Stimulated activated CD8-positive, alpha-beta memory T cell treated with anti-CD3 and anti-CD28 coated beads, Interleukin-4, amount 100 ng/mL, for 4 hours (primary cell): ENCODE measurements at regions not wholly inside any gene's neighbourhood (a gene's known extent, or its start where the extent isn't known, plus 50 kb on each side); places are given as distances from the start of the nearest gene placed in this dataset.

Experiments
- DNase-seq, 2 donors: peaks; one replicate each; pipeline ENCODE4 v3.0.0-alpha.2; 2020; ENCODE audit warnings: low read depth in 2 of 2, low spot score in 1 of 2

DNA sequence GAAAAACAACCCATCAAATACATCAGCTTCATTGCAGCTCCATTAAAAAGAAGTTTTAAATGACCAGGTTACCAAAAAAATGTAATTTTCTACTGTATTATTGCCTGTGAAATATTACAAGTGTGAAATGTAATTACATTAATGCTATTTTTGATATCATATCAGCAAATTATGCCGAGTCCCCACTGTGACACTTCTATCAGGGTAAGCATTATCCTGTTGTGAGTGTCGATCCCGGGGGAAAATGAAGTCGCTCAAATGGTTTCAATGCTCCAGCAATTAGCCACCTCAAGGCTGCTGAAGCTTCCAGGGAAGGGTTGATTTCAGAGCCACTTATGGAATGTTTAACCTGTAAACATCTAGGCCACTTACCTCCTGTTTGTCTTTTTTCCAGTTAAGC is 70.4 kb downstream of the RCN1 start:
- no peak for DNase-seq

DNA sequence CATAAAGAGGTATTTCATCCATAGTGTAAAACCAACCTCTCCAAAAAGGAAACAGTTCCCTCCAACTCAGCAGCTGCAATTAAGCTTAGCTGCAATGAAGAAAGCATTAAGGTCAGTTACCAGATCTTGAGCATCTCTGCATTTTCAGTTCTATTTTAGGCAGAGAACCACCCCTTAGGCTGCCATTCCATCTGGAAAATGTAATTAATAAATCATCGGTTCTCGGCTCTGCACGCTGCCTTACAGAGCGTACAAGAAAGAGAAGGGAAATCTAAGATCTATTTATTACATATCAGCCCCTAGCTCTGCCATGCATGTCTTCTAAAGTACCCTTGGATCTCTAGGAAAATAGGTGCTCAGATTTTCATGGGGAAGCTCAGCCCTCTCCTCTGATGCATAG is 71.5 kb downstream of the RCN1 start:
- DNase-seq: no peak

DNA sequence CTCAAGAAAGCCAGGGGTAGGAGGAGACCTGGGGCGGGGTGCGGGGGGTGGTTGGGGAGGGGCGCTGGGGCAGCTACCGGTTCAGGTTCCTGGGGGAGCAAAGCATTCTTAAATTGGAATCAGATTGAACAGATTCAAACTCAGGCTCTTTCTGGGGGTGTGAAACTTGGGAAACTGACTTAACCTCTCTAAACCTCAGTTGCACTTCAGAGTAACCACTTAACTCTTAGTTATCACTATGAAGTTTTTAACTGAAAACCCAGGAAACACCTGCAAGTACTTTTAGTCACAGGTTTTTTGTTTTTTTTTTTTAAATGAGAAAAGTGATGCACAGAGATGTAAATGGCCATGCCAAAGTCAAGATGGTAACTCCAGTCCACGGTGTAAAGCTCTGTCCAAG is 72.0 kb downstream of the RCN1 start:
- no peak for DNase-seq

DNA sequence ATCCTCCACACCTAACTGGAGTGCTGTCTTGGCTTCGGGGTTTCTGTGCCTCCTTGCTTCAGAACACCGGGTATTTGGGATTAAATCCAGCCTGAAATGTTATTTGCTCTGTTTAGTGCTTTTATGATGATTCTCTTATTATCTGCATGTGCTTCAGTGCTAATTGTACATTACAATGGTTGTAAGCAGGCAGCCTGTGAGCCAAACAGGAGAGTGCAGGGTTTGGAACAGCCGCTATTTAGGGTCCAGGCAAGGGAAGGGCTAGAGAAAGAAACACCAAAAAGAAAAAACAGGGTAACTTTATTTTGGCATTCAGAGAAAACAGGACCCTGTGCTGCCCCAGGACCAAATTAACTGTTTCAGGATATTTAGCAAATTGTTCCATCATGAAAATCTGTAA is 72.7 kb downstream of the RCN1 start:
- no peak for DNase-seq

DNA sequence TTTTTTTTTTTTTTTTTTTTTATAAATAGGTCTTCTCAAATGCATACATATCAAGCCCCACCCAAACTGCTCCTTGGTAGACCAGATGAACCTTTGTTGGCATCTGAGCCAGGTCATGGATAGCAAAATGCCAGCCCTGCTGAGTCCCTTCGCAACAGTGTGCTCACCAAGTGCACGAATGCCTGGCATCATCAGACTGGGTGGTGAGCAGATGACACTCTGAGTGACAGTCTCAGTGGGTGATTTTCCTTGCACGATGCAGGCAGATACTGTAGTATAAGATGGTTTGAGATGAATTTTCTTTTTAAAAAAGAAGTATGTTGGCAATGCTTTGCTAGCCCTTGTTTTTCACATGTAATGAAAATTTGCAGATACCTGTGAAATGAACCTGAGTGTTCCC is 74.0 kb downstream of the RCN1 start:
- no peak for DNase-seq

DNA sequence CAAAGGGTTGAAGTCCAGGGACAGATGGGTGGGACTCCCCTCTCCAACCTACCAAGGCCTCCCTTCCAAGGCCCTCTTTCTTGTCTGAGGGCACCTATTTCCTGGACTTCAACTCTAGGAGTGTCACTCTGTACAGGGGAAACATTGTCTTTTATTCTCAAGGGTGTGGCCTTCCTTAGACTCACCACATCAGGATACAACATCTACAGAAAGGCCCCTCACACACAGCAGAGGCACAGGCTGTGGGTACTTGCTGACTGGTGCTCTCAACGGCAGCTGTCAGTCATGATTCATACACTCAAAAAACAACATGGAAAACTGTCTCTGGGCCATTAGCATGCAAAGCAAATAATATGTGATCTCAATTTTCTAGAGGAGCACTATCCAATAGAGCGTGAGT is 78.0 kb downstream of the RCN1 start:
- no peak for DNase-seq

DNA sequence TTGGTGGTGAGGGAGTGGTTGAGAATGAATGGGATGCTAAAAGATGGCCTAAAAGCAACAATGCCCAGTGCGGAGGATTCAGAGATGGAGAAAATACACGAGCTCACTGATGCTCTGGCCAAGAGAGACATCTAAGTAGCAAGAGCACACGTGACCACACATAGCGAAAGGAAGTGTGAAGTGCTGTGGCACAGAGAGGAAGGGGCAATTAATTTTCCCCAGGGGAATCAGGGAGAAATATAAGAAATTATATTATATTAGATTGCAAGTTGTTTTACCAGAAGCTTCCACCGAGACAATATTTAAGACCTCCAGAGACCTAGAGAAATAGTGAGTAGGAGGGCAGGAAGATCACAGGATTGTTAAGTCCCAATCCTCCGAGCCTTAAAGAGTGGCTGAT is 80.6 kb downstream of the RCN1 start:
- no peak for DNase-seq

DNA sequence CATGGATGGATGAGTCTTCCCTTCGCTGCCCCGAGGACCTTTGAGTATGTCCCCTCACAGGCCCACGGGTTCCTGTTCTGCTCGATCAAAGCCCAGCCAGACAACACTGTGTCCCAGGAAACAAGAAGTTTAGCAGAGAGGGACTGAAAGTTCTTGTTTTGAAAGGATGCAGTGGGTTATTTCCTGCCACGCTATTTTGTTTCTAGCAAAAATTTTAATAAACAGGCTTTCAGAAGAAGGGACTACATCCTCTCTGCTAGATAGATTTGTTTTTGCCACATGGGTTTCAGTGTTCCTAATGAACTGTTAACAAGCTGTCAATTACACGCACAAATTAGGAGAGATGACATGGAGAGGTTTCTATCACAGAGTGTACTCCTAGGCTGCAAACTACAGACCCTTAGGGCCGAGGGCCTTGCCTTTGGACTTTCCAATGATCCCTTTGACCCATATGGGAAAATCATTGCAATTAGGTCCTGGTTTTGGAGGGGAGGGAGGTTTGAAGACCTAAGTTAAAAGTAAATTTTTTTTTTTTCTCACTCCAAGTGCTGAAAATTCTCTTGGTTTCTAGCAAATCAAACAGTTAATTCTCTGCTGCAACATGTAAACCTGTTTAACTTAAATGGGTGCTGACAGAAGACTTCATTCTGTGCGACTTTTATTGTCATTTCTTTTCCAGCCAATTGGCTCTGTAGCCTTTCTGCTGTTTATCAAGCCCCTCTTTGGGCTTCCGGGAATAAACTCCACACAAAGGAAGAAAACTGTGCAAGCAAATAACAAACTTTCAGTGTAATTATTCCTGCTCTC is 81.4 kb downstream of the RCN1 start:
- DNase-seq: no peak

DNA sequence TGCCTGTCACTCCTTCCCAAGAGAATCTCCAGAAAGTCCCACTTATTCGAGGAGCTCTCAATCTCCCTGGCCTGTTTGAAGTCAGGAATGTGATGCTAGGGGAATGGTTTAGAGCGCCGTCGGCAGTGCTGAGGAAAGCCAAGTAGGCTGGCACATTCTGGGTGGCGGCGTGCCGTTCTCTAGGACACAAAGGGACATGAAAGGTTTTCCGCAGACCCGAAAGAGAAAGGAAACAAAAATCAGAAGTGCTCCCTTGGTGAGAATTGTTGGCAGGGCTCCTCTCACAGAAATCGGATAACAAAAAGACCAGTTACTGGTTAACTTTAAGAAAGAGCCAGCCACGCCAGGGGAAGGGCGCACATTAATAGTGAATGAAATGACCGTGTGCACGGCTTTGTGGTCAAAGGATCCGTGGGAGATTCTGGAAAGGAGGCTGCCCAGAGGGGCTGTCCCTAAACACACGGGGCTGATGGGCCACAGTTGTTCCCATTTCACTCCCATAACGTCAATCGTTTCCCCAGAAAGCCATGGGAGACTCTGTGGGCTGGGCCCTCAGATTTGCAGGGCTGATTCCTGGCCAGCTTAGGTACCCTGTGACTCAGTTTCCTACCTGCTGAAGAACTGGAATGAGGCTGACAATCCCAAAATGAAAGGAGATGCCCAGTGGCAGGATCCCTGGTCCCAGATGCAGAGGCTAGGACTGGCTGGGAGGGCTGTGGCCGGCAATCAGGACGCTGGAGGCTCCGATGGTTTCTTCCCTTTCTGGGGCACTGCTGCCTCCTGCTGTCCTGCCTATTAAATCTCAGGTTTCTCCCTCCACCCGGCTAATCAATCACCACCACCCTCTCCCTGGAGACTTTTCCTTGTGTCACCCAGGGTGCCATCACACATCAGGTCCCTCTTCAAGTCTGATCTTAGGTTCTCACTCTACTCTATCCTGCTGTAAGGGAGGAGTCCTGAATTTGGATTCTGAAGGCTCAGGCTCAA is 82.3 kb downstream of the RCN1 start:
- no peak for DNase-seq

DNA sequence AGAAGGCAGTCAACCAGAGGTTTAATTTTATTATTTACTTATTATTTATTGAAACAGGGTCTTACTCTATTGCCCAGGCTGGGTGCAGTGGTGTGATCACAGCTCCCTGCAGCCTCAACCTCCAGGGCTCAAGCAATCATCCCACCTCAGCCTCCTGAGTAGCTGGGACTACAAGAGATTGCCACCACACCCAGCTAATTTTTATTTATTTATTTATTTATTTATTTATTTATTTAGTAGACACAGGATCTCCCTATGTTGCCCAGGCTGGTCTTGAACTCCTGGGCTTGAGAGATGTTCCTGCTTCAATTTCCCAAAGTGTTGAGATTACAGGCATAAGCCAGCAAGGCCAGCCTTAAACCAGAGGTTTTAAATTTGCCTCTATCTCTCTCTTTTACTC is 83.1 kb downstream of the RCN1 start:
- DNase-seq: no peak

DNA sequence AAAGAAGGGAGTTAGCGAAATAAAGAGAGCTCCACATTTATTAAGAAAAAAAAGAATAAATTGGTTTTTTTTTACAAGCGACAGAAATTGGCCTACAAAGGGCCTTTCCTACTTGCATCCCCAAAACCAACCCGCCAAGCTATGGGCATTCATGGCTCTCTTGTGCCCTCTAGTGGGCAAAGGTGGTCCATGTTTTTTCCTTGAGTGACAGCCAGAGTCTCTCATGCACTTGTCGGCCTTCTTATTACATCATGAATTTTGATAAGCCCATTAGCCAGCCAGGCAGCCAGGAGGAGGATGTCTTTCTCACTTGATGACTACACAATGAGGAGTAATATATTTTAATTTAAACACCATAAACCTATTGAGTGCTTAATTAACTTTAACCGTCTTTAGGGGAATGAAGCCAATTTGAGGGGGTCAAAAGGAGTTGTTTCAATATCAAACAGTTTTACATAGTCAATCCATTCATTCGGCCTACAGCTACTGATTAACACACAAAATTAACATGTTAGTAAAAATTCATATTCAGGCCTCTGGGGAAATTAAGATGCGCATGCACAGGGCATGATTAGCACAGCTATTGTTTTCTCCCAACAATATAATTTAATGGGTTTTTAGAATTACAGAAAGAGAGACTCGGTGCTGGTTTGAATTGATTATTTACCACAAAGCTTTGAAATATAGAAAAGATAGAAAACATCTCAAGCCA is 85.5 kb downstream of the RCN1 start:
- peak; percentile 30 to 70 for DNase-seq

DNA sequence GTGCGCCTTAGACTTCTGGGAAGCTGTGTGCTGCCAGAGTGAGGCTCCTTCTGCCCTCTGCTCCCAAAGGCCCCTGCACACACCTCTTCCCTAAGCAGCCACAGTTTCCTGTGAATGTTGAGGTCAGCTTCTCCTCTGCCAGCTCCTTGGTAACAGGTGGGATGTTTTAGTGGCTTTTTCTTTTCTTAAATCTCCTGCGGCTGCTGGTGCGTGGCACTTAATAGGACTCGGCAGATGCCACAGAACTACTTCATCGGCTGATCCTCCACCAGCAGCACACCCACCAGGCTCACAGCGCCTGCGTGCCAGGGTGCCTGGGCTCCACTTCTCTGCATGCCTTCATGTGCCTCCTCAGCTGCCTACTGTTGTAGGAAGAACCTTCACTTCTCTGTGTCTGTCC is 87.8 kb downstream of the RCN1 start:
- DNase-seq: no peak

DNA sequence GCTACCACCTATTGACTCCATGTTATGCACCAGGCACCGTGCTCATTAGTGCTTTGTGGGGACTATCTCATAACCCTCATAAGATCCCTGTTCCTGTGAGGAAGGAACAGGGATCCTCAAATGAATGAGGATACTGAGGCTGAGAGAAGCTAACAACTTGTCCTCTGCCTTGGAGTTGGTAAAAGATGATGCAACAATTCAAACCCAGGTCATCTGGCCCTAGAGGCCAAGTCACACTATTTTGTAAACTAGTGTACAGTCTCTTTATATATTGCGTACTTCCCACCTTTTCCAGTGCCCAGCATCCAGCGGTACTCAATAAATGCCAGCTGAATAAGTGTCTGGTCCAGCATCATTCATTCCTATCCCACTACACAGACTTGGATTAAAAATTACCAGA is 92.6 kb downstream of the RCN1 start:
- DNase-seq: no peak

DNA sequence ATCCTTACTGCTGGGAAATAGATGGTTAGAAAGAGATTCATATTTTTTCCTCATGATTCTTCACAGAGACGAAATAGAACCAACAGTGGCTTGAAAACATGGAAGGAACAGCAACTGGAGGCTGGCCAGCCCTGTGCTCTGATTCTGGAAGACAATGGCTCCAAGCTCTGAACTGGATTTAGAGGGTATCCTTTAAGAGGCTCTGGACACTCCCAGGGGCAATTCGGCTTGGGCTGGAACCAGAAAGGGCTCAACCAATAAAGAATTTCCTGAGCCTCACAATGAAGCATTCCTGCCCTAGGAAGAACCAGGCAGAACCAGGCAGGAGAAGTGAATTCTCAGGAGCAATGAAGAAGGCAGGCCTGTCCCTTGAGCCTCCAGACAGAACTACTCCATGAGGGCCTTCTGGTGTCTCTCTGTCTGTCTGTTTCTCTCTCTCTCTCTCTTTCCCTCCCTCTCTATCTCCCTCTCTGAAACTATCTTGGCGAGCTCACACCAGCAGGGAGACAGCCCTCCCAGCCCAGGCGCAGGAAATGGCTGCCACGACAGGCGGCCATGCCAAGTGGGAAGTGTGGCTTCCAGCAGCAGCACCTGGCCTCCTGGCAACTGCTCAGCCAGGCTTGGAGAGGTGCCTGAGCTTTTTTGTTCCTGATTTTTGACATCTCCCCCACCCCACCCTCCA is 93.3 kb downstream of the RCN1 start:
- DNase-seq: no peak

DNA sequence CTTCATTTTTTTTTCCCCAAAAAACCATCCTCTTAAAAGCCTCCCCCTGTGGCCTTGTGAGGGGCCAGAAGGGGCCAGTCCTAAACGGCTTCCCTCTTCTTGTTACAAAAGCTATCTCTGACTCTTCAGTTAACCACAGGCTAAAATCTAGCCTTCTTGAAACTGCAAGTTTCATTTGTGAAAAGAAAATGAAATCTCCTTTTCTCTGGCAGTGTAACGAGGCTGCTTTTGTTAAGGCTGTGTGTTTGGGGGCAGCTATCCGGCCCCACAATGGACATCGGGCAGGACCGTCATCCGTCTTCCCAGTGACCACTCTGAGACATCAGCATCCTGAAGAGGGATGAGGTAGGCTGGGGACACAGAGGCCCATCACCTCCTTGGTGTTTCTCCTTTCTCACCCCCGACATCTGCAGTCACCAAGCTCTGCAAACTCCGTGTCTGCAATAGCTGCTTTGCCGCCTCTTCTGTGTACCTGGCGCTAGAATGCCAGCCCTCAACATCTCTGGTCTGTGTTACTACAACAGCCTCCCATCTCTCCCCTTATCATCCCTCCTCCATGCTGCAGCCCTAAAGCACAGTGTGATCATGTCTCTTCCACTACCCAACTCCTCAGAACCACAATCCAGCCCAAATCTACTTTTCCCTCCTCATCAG is 94.0 kb downstream of the RCN1 start:
- no peak for DNase-seq

DNA sequence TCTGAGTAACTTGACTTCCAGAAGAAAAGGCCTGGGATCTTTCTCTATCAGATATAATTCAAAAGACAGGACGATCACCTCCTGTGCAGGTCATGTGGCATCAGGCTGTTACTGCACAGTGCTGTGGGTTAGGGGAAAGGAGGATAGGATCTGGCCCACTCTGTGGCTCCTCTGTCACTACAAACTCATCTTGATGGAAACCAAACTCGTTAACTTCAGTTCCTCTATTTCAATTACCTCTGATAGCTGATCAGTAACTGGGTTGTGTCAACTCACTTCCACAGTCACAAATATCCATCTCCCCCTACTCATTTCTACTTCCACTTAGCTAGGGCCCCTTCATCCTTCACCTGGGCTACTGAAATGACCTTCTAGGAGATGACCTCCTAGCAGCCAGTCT is 95.2 kb downstream of the RCN1 start:
- DNase-seq: no peak

DNA sequence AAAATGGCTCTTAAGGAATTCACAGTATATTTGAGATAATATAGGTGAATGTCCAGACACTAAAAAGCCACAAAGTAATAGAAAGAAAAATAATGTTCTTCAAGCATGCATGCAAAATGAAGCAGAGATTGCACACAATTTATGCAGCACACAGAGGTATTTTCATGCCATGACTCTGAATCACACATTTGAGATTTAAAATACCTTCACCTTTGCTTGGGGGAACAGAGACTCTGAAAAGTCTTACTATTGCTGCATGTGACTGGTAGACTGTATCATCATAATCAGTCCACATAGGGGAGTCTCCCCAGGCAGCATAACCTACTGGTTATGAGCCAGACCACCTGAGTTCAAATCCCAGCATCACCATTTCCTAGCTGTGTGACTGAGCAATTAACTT is 96.2 kb downstream of the RCN1 start:
- no peak for DNase-seq

DNA sequence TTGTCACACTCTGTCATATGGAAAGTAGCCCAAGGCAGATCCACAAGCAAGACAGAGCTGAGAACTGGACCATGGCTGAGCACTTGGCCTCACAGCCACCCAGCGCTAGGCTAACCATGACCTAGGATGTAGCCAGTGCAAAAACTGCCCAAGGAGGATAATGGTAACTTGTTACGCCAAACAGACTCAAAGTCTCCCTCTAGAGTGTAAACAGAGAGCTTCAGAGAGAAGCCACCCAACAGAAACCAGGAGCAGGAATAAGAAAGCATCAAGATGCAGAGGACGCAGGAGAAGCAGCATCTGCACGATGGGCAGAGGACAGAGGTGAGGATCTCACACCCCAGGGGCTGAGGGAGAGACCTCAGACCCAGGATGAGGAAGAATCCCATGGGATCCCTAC is 97.9 kb downstream of the RCN1 start:
- DNase-seq: no peak

DNA sequence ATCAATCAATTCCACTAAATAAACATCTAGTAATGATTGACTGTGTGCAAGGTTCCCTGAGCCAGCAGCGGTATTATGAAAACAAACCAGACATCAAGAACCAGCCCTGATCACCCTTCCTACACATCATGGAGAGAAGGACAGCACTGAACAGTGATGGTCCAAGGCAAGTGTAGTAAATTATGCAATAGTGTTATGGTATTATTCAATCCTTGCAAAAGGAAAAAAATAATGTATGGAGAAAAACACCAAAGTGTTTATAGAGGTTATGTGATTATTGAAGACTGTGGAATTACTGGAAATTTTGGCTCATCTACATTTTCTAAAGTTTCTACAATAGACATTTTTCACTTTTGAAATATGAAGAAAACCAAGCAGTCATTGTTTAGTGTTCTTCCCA is 105.3 kb downstream of the RCN1 start:
- DNase-seq: no peak

DNA sequence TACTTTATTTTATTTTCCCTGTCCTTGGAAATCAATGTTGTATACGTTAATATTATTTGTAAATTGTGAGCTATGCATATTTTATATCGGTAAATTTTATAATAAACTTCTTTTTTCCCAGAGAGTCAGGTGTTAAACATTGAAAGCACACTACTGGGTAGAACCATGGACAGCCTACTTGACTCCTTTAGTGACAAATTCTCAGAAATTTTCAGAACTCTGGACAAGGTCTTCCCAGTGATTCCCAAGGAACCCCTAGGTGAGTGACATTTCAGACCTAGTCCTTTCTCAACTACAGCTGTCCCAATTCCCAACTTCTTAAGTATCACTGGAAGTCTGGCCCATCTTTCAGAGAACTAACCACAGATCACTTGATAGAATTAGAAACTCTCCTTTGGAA is 107.2 kb downstream of the RCN1 start:
- DNase-seq: no peak
